K562 (cell line): ENCODE measurements at regions not wholly inside any gene's neighbourhood (a gene's known extent, or its start where the extent isn't known, plus 50 kb on each side); places are given as distances from the start of the nearest gene placed in this dataset.

Source experiments
- CBX1 ChIP-seq: sonication (generic); IDR thresholded peaks from 2 replicates; pipeline ENCODE4 v1.6.1; 2016; ENCODE audit warnings: antibody characterized with exemption, low read depth, mild to moderate bottlenecking
- HMG20A ChIP-seq: fragments of 450-650 bp; formaldehyde crosslinking; conservative IDR thresholded peaks from 2 replicates; pipeline ENCODE4 v1.4.0; 2020; ENCODE audit warnings: mild to moderate bottlenecking, mixed read lengths
- MAFK ChIP-seq: IDR thresholded peaks from 2 replicates; pipeline ENCODE4 v1.6.1; 2011; ENCODE audit warnings: low read length, improper control_type of control experiment
- MGA ChIP-seq: fragments of 450-650 bp; IDR thresholded peaks from 2 replicates; pipeline ENCODE4 v1.6.1; 2016; ENCODE audit warnings: mild to moderate bottlenecking, moderate library complexity
- SMARCE1 ChIP-seq: fragments of 450-650 bp; IDR thresholded peaks from 2 replicates; pipeline ENCODE4 v1.7.1; 2016; ENCODE audit warnings: mild to moderate bottlenecking
- TCF7L2 ChIP-seq: fragments of 150-350 bp; IDR thresholded peaks from 2 replicates; pipeline ENCODE4 v1.6.1; 2016; ENCODE audit warnings: low read depth, mild to moderate bottlenecking, low read length, moderate library complexity
- TRIM24 ChIP-seq, 2 experiments: fragments of 450-650 bp; IDR thresholded peaks; 2 replicates each; pipeline ENCODE4 v1.6.1; 2016
- ZBTB5 ChIP-seq: fragments of 450-650 bp; IDR thresholded peaks from 2 replicates; pipeline ENCODE4 v1.6.1; 2017; ENCODE audit warnings: antibody characterized with exemption
- ZFX ChIP-seq: sonication (generic); formaldehyde crosslinking; IDR thresholded peaks from 2 replicates; pipeline ENCODE4 v1.8.0; 2022; ENCODE audit warnings: mild to moderate bottlenecking, missing genetic modification reagents, moderate library complexity

- no peak for TF ChIP-seq ZFX
- peak; percentile 41; the same call in 1 of the 2 replicates for TF ChIP-seq MGA
- no peak for TF ChIP-seq TCF7L2
- no peak for TF ChIP-seq ZBTB5
- no peak for TF ChIP-seq HMG20A (CRISPR knock-in tag)
- no peak for TF ChIP-seq TRIM24 (IDR thresholded peaks at IDR 0.05)
- TF ChIP-seq SMARCE1, result 0 out of 2 replicates have a peak, but pooled peaks have one; percentile 20
- no peak for TF ChIP-seq CBX1
- peak; percentile 36; the same call in 1 of the 2 replicates for TF ChIP-seq MAFK
- TF ChIP-seq, all 486 proteins: peak for 27
These were observed 136.8 kb downstream of the TTC32 start (continued) for GRCh38 chr2:19764998-19765397.
